HepG2 (cell line): ENCODE measurements at regions not wholly inside any gene's neighbourhood (a gene's known extent, or its start where the extent isn't known, plus 50 kb on each side); places are given as distances from the start of the nearest gene placed in this dataset.

Experiments
- AKAP8 ChIP-seq: sonication (generic); formaldehyde crosslinking; IDR thresholded peaks from 2 replicates; pipeline ENCODE4 v1.5.1; 2020; ENCODE audit warnings: mild to moderate bottlenecking, missing genetic modification reagents
- ATF4 ChIP-seq, 2 experiments: fragments of 450-650 bp in 1 of 2; sonication (generic) in 1 of 2; formaldehyde crosslinking; IDR thresholded peaks; 2 replicates each; pipeline versions ENCODE4 v1.5.0 to v1.8.0; 2020 to 2022; ENCODE audit warnings: mild to moderate bottlenecking in 1 of 2, missing genetic modification reagents in 1 of 2
- BATF2 ChIP-seq: sonication (generic); formaldehyde crosslinking; IDR thresholded peaks from 2 replicates; pipeline ENCODE4 v1.8.0; 2022; ENCODE audit warnings: mild to moderate bottlenecking, missing genetic modification reagents, moderate library complexity
- ELF1 ChIP-seq: sonication (generic); formaldehyde crosslinking; IDR thresholded peaks from 2 replicates; pipeline ENCODE4 v1.4.0; 2020; ENCODE audit warnings: missing genetic modification reagents
- FOXA3 ChIP-seq: IDR thresholded peaks from 2 replicates; pipeline ENCODE4 v1.6.1; 2016; ENCODE audit warnings: missing genetic modification reagents, missing compliant biosample characterization
- JUNB ChIP-seq: sonication (generic); formaldehyde crosslinking; IDR thresholded peaks from 2 replicates; pipeline ENCODE4 v1.8.0; 2022; ENCODE audit warnings: missing genetic modification reagents, mild to moderate bottlenecking, borderline replicate concordance
- U2AF2 ChIP-seq: fragments of 200-400 bp; formaldehyde crosslinking; IDR thresholded peaks from 2 replicates; pipeline ENCODE4 v1.6.1; 2017; ENCODE audit warnings: low read depth, mild to moderate bottlenecking, low read length
- ZFP36L2 ChIP-seq: sonication (generic); formaldehyde crosslinking; IDR thresholded peaks from 2 replicates; pipeline ENCODE4 v1.4.0; 2020; ENCODE audit warnings: missing genetic modification reagents
- ZNF331 ChIP-seq: sonication (generic); formaldehyde crosslinking; IDR thresholded peaks from 2 replicates; pipeline ENCODE4 v1.4.0; 2020; ENCODE audit warnings: missing genetic modification reagents
- ZNF557 ChIP-seq: sonication (generic); formaldehyde crosslinking; IDR thresholded peaks from 2 replicates; pipeline ENCODE4 v1.4.0; 2020; ENCODE audit warnings: missing genetic modification reagents
- ZNF687 ChIP-seq: sonication (generic); formaldehyde crosslinking; IDR thresholded peaks from 2 replicates; pipeline ENCODE4 v1.5.1; 2020; ENCODE audit warnings: mild to moderate bottlenecking, missing genetic modification reagents, moderate library complexity
- ZNF83 ChIP-seq: sonication (generic); formaldehyde crosslinking; IDR thresholded peaks from 2 replicates; pipeline ENCODE4 v1.4.0; 2020; ENCODE audit warnings: missing genetic modification reagents, mild to moderate bottlenecking, borderline replicate concordance
- TF ChIP-seq, protein P1 (sequence below): sonication (generic); formaldehyde crosslinking; IDR thresholded peaks from 2 replicates; pipeline ENCODE4 v1.5.0; 2020; ENCODE audit warnings: mild to moderate bottlenecking, low read depth, missing genetic modification reagents, borderline replicate concordance
- TF ChIP-seq, protein P2 (sequence below): sonication (generic); formaldehyde crosslinking; IDR thresholded peaks from 2 replicates; pipeline ENCODE4 v1.4.0; 2020; ENCODE audit warnings: mild to moderate bottlenecking, missing genetic modification reagents

DNA sequence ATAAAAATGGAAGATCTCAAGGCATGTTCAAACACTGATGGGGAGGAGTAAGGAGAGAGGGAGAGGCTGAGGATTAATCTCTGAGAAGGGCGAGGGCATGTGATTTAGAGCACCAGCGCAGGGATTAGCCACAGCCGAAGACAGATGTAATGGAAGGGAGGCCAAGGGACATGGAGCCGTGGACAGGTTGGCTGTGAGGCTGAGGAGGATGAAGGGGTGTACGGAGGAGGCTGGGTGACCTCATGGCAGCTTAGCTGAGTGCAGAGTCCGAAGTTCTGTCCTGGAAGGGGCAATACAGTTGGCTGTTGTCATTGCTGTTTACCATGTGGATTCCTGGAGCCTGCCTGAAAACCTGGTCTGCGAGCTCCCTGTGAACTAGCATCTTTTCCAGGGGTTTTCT lies 342.8 kb downstream of the RPS6KC1 start (continued):
- TF ChIP-seq U2AF2: no peak
- TF ChIP-seq, protein P1, sequence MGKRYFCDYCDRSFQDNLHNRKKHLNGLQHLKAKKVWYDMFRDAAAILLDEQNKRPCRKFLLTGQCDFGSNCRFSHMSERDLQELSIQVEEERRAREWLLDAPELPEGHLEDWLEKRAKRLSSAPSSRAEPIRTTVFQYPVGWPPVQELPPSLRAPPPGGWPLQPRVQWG: no peak
- peak; percentile 84 for TF ChIP-seq ZNF687
- TF ChIP-seq ZNF557: peak; percentile 66; the same call in 1 of the 2 replicates
- TF ChIP-seq, protein P2, sequence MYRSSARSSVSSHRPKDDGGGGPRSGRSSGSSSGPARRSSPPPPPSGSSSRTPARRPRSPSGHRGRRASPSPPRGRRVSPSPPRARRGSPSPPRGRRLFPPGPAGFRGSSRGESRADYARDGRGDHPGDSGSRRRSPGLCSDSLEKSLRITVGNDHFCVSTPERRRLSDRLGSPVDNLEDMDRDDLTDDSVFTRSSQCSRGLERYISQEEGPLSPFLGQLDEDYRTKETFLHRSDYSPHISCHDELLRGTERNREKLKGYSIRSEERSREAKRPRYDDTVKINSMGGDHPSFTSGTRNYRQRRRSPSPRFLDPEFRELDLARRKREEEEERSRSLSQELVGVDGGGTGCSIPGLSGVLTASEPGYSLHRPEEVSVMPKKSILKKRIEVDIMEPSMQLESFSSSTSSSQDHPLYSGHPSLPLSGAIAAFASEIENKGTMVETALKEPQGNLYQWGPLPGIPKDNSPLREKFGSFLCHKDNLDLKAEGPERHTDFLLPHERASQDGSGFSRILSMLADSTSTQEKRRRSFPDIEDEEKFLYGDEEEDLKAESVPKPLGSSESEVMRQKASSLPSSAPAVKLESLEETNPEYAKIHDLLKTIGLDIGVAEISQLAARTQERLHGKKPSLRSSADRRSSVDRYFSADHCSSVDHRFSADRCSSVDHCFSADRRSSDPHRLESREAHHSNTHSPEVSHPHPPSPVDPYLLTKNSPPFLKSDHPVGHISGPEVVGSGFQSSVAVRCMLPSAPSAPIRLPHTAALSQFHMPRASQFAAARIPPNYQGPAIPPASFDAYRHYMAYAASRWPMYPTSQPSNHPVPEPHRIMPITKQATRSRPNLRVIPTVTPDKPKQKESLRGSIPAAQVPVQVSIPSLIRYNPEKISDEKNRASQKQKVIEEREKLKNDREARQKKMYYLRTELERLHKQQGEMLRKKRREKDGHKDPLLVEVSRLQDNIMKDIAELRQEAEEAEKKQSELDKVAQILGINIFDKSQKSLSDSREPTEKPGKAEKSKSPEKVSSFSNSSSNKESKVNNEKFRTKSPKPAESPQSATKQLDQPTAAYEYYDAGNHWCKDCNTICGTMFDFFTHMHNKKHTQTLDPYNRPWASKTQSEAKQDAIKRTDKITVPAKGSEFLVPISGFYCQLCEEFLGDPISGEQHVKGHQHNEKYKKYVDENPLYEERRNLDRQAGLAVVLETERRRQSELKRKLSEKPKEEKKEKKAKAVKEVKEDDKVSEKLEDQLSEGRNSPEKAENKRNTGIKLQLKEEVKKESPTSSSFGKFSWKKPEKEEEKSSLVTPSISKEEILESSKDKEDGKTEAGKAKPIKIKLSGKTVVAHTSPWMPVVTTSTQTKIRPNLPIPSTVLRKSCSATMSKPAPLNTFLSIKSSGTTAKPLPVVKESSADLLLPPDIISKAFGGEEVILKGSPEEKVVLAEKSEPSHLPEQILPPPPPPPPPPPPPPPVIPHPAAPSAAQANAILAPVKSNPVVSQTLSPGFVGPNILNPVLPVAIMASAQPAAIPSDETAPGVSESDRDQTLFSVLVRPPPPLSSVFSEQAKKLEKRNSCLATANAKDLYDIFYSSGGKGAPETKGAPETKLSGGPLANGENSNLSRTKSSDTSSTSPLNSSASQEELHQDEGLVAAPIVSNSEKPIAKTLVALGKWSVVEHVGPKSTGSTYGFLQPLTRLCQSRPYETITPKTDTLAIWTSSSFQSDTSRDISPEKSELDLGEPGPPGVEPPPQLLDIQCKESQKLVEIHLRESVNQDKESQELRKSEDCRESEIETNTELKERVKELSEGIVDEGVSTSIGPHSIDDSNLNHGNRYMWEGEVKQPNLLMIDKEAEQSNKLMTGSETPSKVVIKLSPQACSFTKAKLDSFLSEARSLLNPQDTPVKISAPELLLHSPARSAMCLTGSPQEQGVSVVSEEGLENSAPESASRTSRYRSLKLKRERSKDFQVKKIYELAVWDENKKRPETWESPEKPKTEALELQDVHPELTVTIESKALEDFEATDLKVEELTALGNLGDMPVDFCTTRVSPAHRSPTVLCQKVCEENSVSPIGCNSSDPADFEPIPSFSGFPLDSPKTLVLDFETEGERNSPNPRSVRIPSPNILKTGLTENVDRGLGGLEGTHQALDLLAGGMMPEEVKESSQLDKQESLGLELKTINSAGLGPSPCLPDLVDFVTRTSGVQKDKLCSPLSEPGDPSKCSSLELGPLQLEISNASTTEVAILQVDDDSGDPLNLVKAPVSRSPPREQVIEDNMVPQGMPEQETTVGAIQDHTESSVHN (CRISPR knock-in tag): no peak
- no peak for TF ChIP-seq AKAP8 (CRISPR knock-in tag)
- no peak for TF ChIP-seq ATF4 (CRISPR knock-in tag; IDR thresholded peaks at IDR 0.05)
- TF ChIP-seq JUNB (CRISPR knock-in tag): no peak
- peak; percentile 82; the same call in 1 of the 2 replicates for TF ChIP-seq ZNF331 (CRISPR knock-in tag)
- no peak for TF ChIP-seq BATF2 (CRISPR knock-in tag)
- peak; percentile 90 for TF ChIP-seq FOXA3
- peak; percentile 68; the same call in 1 of the 2 replicates for TF ChIP-seq ZNF83 (CRISPR knock-in tag)
- TF ChIP-seq ZFP36L2 (CRISPR knock-in tag): no peak
- no peak for TF ChIP-seq ELF1
